CD8-positive, alpha-beta memory T cell (primary cell): ENCODE measurements at regions not wholly inside any gene's neighbourhood (a gene's known extent, or its start where the extent isn't known, plus 50 kb on each side); places are given as distances from the start of the nearest gene placed in this dataset.

Experiments
- CTCF ChIA-PET: fragments of 350-600 bp; sonication (Branson Sonifier 250); formaldehyde crosslinking; loops from one replicate; lab custom pipeline; 2021; ENCODE audit warnings: antibody characterized with exemption; lab: Charles Lee
- POLR2A ChIA-PET: fragments of 350-600 bp; sonication (Branson Sonifier 250); formaldehyde crosslinking; loops from one replicate; lab custom pipeline; 2021; ENCODE audit warnings: antibody characterized with exemption; lab: Charles Lee
- DNase-seq, 5 donors: peaks; one replicate each; pipeline versions ENCODE4 v3.0.0 to v3.0.0-alpha.2; 2020 to 2022; ENCODE audit warnings: mixed read lengths in 1 of 5
- H3K27ac ChIP-seq: one replicate; pipeline ENCODE4 v1.7.0; 2013; ENCODE audit warnings: low read depth, mild to moderate bottlenecking, low read length, moderate library complexity
- H3K27me3 ChIP-seq: 2 replicates; pipeline ENCODE4 v1.7.0; 2013; ENCODE audit warnings: low read length, mild to moderate bottlenecking; ENCODE audit not compliant: insufficient read depth, poor library complexity, severe bottlenecking
- H3K36me3 ChIP-seq: 2 replicates; pipeline ENCODE4 v1.7.0; 2013; ENCODE audit warnings: mild to moderate bottlenecking, low read length, moderate library complexity; ENCODE audit not compliant: insufficient read depth
- H3K4me1 ChIP-seq: 2 replicates; pipeline ENCODE4 v1.7.0; 2013; ENCODE audit warnings: mild to moderate bottlenecking, low read length, moderate library complexity; ENCODE audit not compliant: insufficient read depth
- H3K4me3 ChIP-seq: 2 replicates; pipeline ENCODE4 v1.7.0; 2013; ENCODE audit warnings: mild to moderate bottlenecking, low read length
- H3K9me3 ChIP-seq: 2 replicates; pipeline ENCODE4 v1.7.0; 2013; ENCODE audit warnings: mild to moderate bottlenecking, low read length
- H3K27ac Mint-ChIP-seq, 8 donors: one replicate each; pipeline ENCODE4 v1.8.0; 2020 to 2021; ENCODE audit warnings: mixed read lengths in 8 of 8, mild to moderate bottlenecking in 6 of 8, inconsistent platforms in 3 of 8, moderate library complexity in 3 of 8
- H3K27me3 Mint-ChIP-seq, 2 donors: one replicate each; pipeline ENCODE4 v1.8.0; 2020 to 2021; ENCODE audit warnings: mixed read lengths in 2 of 2, mild to moderate bottlenecking in 1 of 2, moderate library complexity in 1 of 2
- H3K36me3 Mint-ChIP-seq, 3 donors: one replicate each; pipeline ENCODE4 v1.8.0; 2020 to 2021; ENCODE audit warnings: mixed read lengths in 3 of 3, inconsistent platforms in 1 of 3, mild to moderate bottlenecking in 1 of 3
- H3K4me1 Mint-ChIP-seq, 3 donors: one replicate each; pipeline ENCODE4 v1.8.0; 2020 to 2021; ENCODE audit warnings: mixed read lengths in 3 of 3, inconsistent platforms in 1 of 3, mild to moderate bottlenecking in 1 of 3
- H3K4me3 Mint-ChIP-seq, 7 donors: one replicate each; pipeline ENCODE4 v1.8.0; 2020 to 2021; ENCODE audit warnings: mixed read lengths in 7 of 7, mild to moderate bottlenecking in 6 of 7, moderate library complexity in 4 of 7, inconsistent platforms in 2 of 7
- H3K9me3 Mint-ChIP-seq, 5 donors: one replicate each; pipeline ENCODE4 v1.8.0; 2020 to 2022; ENCODE audit warnings: mixed read lengths in 5 of 5, mild to moderate bottlenecking in 3 of 5, moderate library complexity in 2 of 5, inconsistent platforms in 1 of 5

- H3K27ac Mint-ChIP-seq = no peak overlapping the region
- no peak overlapping the region for H3K4me3 Mint-ChIP-seq
- H3K27me3 Mint-ChIP-seq = peaks cover 1 to 50% of the 10 kb centered on the region in 2 donors
- no peaks in the 10 kb centered on the region for H3K36me3 Mint-ChIP-seq
- no peak for DNase-seq
- ChIA-PET POLR2A (no interaction called here), CTCF (no interaction called here)
- Histone ChIP-seq H3K9me3 (no peaks in the 10 kb centered on the region), H3K27ac (no peak overlapping the region), H3K27me3 (no peaks in the 10 kb centered on the region), H3K36me3 (no peaks in the 10 kb centered on the region), H3K4me3 (no peak overlapping the region), H3K4me1 (no peaks in the 10 kb centered on the region)
- H3K9me3 Mint-ChIP-seq = peaks cover 2 to 9% (median 4%) of the 10 kb centered on the region in 5 donors
- H3K4me1 Mint-ChIP-seq = no peaks in the 10 kb centered on the region
These were observed 130.5 kb upstream of the TTC29 start for GRCh38 chr4:147076179-147076578.

GRCh38 chr4:147076728-147077127, 131.1 kb upstream of the TTC29 start:
- no peaks in the 10 kb centered on the region for H3K4me1 ChIP-seq
- H3K27me3 ChIP-seq = no peaks in the 10 kb centered on the region
- no peaks in the 10 kb centered on the region for H3K4me1 Mint-ChIP-seq
- DNase-seq = no peak
- no peak overlapping the region for H3K27ac Mint-ChIP-seq
- H3K4me3 ChIP-seq = no peak overlapping the region
- peaks cover 1 to 47% of the 10 kb centered on the region in 2 donors for H3K27me3 Mint-ChIP-seq
- no peaks in the 10 kb centered on the region for H3K36me3 ChIP-seq
- POLR2A ChIA-PET = no interaction called here
- CTCF ChIA-PET = no interaction called here
- no peak overlapping the region for H3K27ac ChIP-seq
- no peaks in the 10 kb centered on the region for H3K36me3 Mint-ChIP-seq
- H3K9me3 ChIP-seq = no peaks in the 10 kb centered on the region
- H3K9me3 Mint-ChIP-seq = peaks cover 2 to 9% (median 4%) of the 10 kb centered on the region in 5 donors
- no peak overlapping the region for H3K4me3 Mint-ChIP-seq

DNA sequence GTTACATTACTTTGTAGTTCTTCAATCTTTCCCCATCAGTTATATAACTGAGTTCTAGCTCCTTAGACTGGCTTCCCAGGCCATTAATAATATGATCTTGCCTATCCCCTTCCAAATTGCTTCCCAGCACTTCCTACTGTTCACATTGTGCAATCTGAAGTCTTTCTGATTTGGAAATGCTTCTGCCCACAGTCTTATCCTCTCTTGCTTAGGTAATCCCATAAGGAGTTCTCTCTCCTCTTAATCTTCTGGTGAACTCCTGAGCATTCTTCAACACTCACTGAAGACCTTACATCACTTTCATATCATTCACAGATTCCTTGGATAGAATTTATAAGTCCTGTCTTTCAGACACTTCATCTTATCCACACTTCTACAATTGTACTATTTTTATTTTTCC, 132.7 kb upstream of the TTC29 start:
- POLR2A ChIA-PET = no interaction called here
- Histone ChIP-seq H3K27ac (no peak overlapping the region), H3K4me1 (no peaks in the 10 kb centered on the region), H3K4me3 (no peak overlapping the region), H3K9me3 (no peaks in the 10 kb centered on the region), H3K36me3 (no peaks in the 10 kb centered on the region), H3K27me3 (no peaks in the 10 kb centered on the region)
- CTCF ChIA-PET = no interaction called here
- no peak overlapping the region for H3K4me3 Mint-ChIP-seq
- no peaks in the 10 kb centered on the region for H3K4me1 Mint-ChIP-seq
- H3K36me3 Mint-ChIP-seq = no peaks in the 10 kb centered on the region
- H3K27ac Mint-ChIP-seq = no peak overlapping the region
- peaks cover 1 to 38% of the 10 kb centered on the region in 2 donors for H3K27me3 Mint-ChIP-seq
- no peak for DNase-seq
- peaks cover 0 to 3% (median 1%) of the 10 kb centered on the region in 5 donors for H3K9me3 Mint-ChIP-seq

DNA sequence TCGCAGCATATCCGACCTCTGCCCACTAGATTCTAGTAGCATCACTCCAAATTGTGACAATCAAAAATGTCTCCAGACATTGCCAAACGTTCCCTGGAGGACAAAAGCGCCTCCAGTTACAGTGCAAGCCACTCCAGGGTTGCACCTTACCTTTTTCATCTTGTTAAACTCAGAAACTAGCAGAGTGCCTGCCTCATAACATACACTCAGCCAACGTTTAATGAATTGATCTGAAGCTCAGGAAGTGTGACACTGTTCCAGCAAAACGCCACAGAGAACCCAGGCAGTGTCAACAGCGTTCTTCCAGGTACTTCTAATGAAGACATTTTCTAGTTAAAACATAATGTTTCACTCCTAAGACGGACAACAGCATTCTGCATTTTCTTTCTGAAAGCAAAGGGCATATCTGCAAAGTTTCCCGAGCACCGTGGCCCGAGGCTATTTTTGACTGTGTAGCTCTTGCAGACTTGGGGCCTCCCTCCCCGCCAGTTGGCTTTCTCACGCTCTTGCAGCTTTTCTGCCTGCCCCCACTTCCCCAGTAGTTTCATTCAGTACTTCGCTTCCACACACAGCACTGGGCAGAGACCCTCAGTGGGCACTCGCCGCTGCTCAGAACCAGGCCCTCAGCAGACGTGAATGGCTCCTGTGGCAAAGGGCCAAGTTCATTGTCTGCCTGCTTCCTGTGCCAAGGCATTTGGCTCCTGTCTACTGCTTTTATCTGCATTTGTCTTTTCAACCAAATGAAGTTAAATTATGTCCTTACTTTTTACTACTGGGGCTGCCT, 133.4 kb upstream of the TTC29 start:
- ChIA-PET CTCF (no interaction called here), POLR2A (no interaction called here)
- H3K27me3 ChIP-seq = no peaks in the 10 kb centered on the region
- H3K27ac ChIP-seq = no peak overlapping the region
- Mint-ChIP-seq H3K27me3 (peaks cover 4 to 37% of the 10 kb centered on the region in 2 donors), H3K36me3 (no peaks in the 10 kb centered on the region), H3K27ac (no peak overlapping the region), H3K9me3 (peaks cover 0 to 2% (median 0%) of the 10 kb centered on the region in 5 donors), H3K4me1 (no peaks in the 10 kb centered on the region), H3K4me3 (no peak overlapping the region)
- H3K4me1 ChIP-seq = no peaks in the 10 kb centered on the region
- DNase-seq = no peak
- no peak overlapping the region for H3K4me3 ChIP-seq
- no peaks in the 10 kb centered on the region for H3K9me3 ChIP-seq
- no peaks in the 10 kb centered on the region for H3K36me3 ChIP-seq

GRCh38 chr4:147084861-147085260, 139.2 kb upstream of the TTC29 start:
- no peaks in the 10 kb centered on the region for H3K36me3 Mint-ChIP-seq
- Histone ChIP-seq H3K27me3 (no peaks in the 10 kb centered on the region), H3K27ac (no peak overlapping the region), H3K9me3 (no peaks in the 10 kb centered on the region), H3K36me3 (no peaks in the 10 kb centered on the region), H3K4me1 (no peaks in the 10 kb centered on the region), H3K4me3 (no peak overlapping the region)
- H3K27me3 Mint-ChIP-seq = peaks cover 9 to 28% of the 10 kb centered on the region in 2 donors
- ChIA-PET CTCF (no interaction called here), POLR2A (no interaction called here)
- no peaks in the 10 kb centered on the region for H3K4me1 Mint-ChIP-seq
- H3K27ac Mint-ChIP-seq = no peak overlapping the region
- no peaks in the 10 kb centered on the region for H3K9me3 Mint-ChIP-seq
- DNase-seq = no peak
- no peak overlapping the region for H3K4me3 Mint-ChIP-seq

GRCh38 chr4:147085781-147086180, 140.1 kb upstream of the TTC29 start:
- Histone ChIP-seq H3K9me3 (no peaks in the 10 kb centered on the region), H3K4me3 (no peak overlapping the region), H3K4me1 (no peaks in the 10 kb centered on the region), H3K27me3 (no peaks in the 10 kb centered on the region), H3K27ac (no peak overlapping the region), H3K36me3 (no peaks in the 10 kb centered on the region)
- DNase-seq = no peak
- no peaks in the 10 kb centered on the region for H3K4me1 Mint-ChIP-seq
- ChIA-PET POLR2A (no interaction called here), CTCF (no interaction called here)
- no peak overlapping the region for H3K27ac Mint-ChIP-seq
- no peaks in the 10 kb centered on the region for H3K9me3 Mint-ChIP-seq
- H3K36me3 Mint-ChIP-seq = no peaks in the 10 kb centered on the region
- no peak overlapping the region for H3K4me3 Mint-ChIP-seq
- peaks cover 12 to 29% of the 10 kb centered on the region in 2 donors for H3K27me3 Mint-ChIP-seq

GRCh38 chr4:147088146-147088545, 142.5 kb upstream of the TTC29 start:
- H3K9me3 Mint-ChIP-seq = no peaks in the 10 kb centered on the region
- Histone ChIP-seq H3K4me1 (no peaks in the 10 kb centered on the region), H3K9me3 (no peaks in the 10 kb centered on the region), H3K36me3 (no peaks in the 10 kb centered on the region), H3K27me3 (no peaks in the 10 kb centered on the region), H3K27ac (no peak overlapping the region), H3K4me3 (no peak overlapping the region)
- no peak for DNase-seq
- no peak overlapping the region for H3K27ac Mint-ChIP-seq
- no peaks in the 10 kb centered on the region for H3K36me3 Mint-ChIP-seq
- H3K4me1 Mint-ChIP-seq = no peaks in the 10 kb centered on the region
- peaks cover 13 to 31% of the 10 kb centered on the region in 2 donors for H3K27me3 Mint-ChIP-seq
- no peak overlapping the region for H3K4me3 Mint-ChIP-seq
- ChIA-PET CTCF (no interaction called here), POLR2A (no interaction called here)

- H3K4me3 ChIP-seq = no peak overlapping the region
- Mint-ChIP-seq H3K9me3 (no peaks in the 10 kb centered on the region), H3K27ac (no peak overlapping the region), H3K27me3 (peaks cover 11 to 31% of the 10 kb centered on the region in 2 donors), H3K4me1 (no peaks in the 10 kb centered on the region), H3K4me3 (no peak overlapping the region), H3K36me3 (no peaks in the 10 kb centered on the region)
- H3K27me3 ChIP-seq = no peaks in the 10 kb centered on the region
- ChIA-PET CTCF (interaction anchor here (0.7 to 1.2 kb wide), 3 partner anchors 11 to 71 kb away, joined by 3 to 4 read pairs (median 3); no protein-coding TSS in a partner anchor), POLR2A (no interaction called here)
- DNase-seq = no peak
- no peaks in the 10 kb centered on the region for H3K36me3 ChIP-seq
- no peaks in the 10 kb centered on the region for H3K9me3 ChIP-seq
- H3K4me1 ChIP-seq = no peaks in the 10 kb centered on the region
- H3K27ac ChIP-seq = no peak overlapping the region
These were observed 144.8 kb upstream of the TTC29 start for GRCh38 chr4:147090486-147090885.
